ENCODE measurements at regions not wholly inside any gene's neighbourhood (a gene's known extent, or its start where the extent isn't known, plus 50 kb on each side); places are given as distances from the start of the nearest gene placed in this dataset.
"Not testable (repeated sequence)": the region's sequence is repeated elsewhere in the genome, so short reads cannot be mapped to it uniquely, and the experiment has no call there.

DNA sequence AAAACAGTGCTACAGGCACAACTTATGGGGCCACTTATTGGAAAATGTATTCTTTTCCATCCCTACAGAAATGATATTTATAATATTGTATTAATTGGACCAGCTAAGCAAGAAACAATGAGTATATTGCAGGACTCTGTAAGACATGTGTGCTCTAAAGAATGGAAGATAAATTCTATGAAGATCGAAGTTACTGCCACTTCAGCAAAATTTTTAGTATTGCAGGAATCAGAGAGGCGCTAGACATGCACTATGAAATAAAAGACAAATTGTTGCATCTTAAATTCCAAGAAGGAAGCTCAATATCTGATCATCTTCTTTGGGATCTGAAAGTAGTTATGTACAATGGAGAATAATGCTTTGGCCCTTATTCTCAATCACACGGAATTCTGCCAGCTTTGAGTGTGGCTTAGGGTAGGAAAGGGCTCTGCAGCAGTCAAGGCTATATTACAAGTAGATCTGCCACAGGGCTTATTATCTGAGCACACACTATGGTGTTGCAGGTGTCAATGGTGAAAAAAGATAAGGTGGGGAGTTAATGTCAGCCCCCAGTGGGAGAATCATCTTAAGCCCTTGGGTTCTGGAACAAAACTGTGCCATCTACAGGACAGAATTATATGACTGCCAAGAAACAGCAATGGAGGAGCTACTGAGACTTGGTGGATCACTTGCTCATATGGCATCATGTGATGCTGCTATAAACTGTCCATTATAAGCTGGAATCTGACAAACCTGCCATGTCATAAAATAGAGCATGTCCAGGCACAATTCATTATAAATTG lies 334.0 kb upstream of the NDST3 start:
- no peak for DNase-seq

DNA sequence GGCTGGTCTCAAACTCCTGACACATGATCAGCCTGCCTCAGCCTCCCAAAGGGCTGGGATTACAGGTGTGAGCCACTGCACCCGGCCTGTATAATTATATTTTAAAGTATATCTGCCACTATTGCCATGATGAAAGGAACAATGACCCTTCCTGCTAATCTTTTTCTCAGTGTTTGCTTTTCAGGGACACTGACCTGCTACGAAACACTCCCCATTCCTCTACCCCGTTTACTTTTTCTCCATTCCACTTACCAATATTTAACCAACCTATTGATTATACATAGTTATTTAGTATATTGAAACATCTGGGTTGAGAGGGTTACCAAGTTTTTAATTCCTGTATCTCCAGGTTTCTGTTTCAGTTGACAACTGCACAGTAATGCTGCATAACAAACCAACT lies 331.9 kb upstream of the NDST3 start:
- no peak for DNase-seq

DNA sequence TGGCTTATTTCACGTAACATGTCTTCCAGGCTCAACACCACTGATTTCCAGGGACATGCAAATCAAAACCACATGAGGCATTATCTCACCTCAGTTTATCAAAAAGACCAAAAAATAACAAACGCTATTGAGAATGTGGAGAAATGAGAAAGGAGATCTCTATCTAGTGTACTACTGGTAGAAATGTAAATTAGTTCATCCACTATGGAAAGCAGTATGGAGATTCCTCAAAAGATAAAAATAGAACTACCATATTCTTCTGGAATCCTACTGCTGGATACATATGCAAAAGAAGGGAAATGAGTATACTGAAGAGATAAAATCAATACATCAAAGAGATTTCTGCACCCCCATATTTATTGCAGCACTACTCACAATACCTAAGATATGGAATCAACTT lies 329.6 kb upstream of the NDST3 start:
- no peak for DNase-seq

DNA sequence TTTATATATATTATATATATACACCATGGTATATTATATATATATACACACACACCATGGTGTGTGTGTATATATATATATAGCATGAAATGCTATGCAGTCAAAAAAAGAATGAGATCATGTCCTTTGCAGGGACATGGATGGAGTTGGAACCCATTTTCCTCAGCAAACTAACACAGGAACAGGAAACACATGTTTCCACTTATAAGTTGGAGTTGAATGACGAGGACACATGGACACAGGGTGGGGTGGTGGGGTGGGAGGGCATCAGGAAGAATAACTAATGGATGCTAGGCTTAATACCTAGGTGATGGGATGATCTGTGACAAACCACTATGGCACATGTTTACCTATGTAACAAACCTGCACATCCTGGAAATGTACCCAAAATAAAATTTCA lies 293.6 kb upstream of the NDST3 start:
- DNase-seq: no peak

DNA sequence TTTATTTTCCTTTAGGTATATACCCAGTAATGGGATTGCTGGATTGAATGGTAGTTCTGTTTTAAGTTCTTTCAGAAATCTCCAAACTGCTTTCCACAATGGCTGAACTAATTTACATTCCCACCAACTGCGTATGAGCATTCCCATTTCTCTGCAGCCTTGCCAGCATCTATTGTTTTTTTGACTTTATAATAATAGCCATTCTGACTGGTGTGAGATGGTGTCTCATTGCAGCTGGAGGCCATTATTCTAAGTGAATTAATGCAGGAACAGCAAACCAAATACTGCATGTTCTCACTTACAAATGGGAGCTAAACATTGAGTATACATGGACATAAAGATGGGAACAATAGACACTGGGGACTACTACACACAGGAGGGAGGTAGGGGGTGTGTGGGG lies 288.9 kb upstream of the NDST3 start:
- not testable (repeated sequence) for DNase-seq

DNA sequence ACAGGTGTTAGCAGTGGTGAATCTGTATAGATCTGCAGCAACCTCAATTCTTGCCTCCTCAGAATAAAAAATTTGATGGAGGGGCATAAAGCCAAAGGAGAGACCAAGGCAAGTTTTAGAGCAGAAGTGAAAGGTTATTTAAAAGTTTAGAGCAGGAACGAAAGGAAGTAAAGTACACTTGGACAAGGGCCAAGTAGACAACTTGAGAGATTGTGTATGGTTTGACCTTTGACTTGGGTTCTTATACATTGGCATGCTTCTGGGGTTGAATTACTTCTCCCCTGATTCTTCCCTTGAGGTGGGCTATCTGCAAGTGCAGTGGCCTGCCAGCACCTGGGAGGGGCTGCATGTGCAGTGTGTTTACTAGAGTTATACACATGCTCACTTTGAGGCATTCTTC lies 278.8 kb upstream of the NDST3 start:
- no peak for DNase-seq

DNA sequence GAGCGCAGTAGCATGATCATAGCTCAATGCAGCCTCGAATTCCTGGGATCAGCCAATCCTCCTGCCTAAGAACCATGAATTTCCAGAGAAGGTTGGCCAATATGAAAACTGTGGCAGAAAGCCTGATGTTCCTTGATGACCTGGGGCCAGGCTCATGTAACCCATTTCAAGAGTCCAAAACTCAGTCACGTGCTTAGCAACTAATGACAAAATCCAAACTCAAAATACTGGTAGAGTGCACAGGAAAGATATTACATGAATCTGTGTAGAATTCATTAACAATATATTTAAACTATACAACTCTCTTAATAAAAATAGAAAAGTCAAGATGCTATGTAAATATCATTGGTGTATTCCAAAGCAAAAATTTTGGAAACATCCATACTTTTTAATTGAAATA lies 265.7 kb upstream of the NDST3 start:
- DNase-seq: no peak

DNA sequence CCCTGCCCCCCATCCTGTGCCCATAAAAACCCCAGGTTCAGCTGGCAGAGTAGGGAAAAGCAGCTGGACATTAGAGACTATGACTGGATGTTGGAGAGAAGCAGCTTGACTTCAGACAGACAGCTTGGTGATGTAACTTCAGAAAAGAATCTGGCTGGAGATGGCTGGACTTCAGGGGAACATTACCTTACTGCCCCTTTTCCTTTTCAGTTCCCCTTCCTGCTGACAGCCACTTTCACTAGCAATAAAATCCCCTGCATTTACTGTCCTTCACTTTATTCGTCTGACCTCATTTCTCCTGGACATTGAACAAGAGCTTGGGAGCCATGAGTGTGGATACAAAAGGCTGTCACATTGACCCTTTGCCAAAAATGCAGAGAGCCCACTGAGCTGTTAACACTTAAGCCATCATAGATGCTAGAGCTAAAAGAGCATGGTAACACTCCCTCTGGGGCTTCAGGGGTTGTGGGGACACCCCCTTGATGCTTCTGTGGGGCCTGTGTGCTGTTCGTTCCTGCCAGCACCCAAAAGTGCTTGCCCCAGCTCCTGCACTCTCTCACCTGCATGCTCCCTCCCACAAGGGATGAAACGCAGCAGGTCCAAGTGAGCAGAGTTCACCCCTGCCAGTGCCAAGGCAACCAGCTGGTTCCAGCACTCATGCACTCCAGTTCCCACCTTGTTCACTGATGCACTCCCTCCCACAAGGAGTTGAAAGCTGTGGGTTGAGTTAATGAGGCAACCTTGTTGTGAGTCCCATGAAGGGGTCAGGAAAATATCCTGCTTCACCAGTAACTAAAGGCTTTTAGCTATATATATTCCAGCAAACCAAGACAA lies 263.8 kb upstream of the NDST3 start:
- DNase-seq: no peak

DNA sequence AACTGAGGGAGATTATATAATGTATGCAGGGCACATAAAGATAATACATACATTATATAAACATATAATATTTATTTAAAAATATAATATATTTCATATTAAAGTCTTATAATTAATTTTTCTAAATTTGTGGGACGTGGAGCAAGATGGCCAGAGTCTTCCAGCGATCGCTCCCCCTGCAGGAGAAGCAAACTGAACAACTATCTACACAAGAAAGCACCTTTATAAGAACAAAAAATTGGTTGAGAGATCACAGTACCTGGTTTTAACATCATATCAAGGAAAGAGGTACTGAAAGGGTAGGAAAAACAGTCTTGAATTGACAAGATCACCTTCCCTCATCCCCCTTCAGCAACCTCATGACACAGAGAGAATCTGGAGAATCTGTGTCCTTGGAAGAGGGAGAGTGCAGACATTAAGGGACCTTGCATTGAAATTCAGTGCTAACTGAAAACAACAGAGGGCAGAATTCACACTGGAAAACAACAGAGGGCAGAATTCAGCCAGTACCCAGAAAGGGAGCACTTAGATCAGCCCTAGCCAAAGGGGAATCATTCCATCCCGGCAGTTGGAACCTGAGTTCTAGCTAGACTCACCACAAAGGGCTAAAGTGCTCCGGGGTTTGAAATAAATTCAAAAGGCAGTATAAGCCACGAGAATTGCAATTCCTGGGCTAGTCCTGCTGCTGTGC lies 262.5 kb upstream of the NDST3 start:
- no peak for DNase-seq

DNA sequence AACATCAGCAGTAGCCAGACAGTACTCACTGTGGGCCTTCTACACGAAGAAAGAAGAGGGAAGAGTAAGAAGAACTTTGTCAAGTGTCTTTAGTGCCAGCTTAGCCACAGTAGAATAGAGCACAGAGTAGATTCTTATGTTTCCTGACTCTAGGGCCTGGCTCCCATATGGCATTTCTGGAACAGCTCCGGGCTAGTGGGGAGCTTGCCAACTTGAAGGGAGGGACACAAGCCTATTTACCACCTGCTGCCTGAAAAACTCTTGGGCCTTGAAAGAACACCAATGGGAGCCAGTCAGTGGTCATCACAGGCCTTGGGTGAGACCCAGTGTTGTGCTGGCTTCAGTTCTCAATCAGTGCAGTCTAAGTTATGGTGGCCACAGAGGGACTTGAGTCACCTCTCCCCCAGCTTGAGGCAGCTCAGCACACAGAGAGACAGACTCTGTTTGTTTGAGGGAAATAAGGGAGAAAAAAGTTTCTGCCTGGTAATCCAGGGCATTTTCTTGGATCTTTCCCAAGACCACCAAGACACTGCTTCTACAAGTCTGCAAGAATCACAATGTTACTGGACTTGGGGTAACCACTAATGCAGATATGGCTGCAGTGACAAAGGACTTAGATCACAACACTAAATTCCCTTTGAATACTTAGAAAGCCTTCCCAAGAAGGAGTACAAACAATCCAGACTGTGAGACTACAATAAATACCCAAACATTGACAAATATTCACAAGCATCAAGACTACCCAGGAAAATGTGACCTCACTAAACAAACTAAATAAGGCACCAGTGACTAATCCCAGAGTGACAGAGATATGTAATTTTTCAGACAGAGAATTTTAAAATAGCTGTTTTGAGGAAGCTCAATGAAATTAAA lies 261.0 kb upstream of the NDST3 start:
- DNase-seq: no peak

DNA sequence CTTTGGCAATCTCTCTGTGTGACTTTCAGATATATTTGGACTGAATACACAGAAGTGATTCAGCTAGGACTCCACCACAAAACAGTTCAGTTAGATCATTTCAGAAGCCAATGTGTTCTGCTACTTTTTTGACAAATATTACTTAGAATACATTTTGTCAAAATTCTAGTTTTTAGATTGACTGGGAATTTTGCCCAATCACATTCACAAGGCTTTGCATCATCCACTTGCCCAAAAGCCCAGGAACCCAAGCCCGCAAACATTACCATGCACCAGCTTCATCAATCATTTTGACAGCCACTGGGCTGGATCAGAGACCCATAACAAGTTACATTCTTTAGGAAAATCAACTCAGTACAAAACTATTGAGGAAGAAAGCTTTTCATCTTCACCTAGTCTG lies 256.6 kb upstream of the NDST3 start:
- DNase-seq: no peak

DNA sequence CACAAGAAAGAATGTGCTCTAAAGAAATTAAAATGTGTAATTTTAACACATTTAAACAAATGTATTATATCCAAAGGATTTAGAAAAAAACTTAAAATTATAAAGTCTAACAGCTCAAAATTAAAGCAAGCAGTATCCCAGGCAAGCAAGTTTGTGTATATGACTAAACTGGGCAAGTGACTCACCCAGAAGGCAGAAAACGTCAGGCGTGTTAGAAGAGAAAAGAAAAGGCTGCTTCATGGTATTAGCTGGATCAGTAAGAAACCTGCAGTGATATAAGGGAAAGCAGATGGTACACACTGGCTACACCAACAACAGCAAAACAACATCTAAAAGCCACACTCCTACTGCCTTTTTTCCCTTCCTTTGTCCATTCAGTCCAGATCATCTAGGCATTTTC lies 250.6 kb upstream of the NDST3 start:
- no peak for DNase-seq

DNA sequence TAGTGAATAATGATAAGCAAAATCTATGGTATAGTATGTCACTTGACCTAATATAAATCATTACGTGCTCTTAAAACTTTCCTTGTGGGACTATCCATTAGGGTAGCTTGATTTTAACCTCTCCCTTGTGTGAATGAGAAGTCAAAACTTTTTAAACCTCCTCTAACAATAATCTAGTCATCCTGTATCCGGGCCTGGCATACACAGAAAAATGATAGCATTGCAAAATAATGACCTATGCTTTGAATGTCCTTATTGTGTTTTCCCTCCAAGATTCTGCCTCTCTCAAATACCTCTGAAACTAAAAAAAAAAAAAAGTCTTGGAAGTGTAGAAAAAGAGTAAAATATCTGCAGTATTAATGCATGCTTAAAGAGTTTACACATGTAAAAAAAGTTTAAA lies 250.0 kb upstream of the NDST3 start:
- DNase-seq: no peak

DNA sequence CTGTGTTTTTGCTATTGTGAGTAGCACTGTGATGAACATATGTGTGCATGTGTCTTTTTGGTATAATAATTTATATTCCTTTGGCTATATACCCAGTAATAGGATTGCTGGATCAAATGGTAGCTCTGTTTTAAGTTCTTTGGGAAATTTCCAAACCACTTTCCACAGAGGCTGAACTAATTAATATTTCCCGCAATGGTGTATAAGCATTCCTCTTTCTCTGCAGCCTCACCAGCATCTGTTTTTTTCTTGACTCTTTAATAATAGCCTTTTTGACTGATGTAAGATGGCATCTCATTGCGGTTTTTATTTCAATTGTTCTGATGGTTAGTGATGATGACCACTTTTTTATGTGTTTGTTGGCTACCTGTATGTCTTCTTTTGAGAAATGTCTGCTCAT lies 247.7 kb upstream of the NDST3 start:
- no peak for DNase-seq

DNA sequence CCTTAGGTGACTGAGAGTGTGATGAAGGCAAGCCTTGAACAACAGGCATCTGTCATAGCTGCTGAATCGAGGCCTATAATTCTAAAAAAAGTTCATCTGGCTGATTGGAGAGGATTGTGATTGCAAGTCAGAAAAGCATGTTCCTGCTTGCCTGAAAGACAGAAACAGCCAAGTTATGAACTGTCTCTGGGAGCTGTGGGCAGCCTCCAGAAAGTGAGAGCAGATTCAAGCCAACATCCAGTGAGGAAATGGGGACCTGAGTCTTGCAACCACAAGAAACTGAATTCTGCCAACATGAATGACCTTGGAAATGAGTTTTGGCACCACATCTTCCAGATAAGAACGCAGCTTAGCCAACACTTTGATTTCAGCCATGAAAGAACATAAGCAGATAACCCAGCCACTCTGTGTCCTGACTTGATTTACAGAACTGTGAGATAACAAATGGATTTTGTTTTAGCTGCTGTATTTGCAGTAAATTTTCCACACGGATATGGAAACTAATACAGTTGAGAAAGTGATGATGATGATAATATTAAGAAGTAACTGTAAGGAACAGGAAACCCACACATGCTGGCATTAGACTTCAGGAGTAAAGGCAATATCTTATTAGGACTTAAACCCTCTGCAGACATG lies 240.3 kb upstream of the NDST3 start:
- DNase-seq: no peak

DNA sequence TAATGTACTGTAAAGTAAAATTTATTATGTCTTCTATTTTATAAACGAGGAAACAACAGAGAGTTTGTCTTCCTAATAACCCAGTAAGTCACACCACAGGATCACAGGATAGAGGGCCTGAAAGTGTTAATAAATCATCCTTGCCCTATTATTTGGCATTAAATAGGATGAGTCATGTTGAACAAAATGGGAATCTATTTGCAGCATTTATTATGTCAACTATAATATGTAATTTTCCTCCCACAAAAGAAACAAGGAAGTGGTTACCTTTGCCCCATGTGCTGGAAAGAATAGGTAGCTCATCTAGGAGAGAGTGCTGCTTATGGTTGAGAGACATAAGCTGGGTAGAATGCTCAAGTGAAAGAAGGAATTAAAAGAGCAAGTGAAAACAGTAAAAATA lies 237.6 kb upstream of the NDST3 start:
- DNase-seq: no peak

DNA sequence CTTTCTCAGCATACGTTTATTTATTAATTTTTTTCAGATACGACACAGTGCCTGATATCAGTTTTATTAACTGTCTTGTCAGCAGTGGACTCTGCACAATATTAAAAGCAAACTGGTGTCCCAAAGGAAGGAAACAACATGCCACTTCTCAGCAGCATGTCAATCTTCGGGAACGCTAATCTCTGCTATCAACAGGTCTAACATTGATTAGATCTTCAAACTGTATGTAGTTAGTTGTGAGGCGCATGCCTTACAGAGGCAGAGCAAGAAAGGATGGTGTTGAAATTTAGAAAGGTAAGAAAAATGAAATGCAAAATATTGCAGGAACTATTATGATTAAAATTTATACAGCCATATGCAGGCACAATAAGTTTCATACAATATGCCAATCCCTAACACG lies 233.7 kb upstream of the NDST3 start:
- DNase-seq: no peak

DNA sequence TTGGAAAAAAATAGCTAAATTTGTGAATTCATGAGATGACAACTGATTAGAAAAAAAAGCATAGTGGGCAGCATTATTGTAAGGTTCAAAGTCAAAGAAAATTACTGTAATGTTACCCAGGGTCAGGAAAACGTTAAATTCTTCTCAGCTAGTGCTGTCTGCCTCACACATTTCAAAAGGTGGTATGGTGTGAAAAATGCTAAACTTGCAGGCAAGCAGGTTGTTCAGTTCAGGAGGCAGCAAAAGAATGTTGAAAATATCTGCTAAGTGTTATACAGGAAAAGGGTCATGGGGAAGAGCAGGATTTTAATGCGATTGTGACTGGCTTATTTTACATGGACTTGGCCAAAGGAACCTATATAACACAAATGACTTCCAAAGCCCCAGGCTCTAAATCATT lies 232.5 kb upstream of the NDST3 start:
- DNase-seq: no peak

DNA sequence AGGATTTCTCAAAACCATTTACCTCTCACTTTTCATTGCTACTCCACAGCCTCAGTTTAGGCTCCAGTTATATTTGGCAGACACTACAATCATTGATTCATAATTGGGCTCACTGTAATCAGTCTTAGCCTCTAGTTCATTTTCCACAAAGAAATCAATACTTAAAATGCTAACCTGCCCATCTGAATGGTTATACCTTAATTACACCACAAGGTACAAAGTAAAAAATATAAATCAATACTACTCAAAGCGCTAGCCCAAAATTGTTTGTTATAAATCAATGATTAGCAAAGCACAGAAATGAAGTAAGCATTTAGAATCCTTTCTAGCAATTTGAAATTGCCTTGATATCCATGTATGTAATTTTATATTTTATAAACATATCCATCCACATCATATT lies 222.6 kb upstream of the NDST3 start:
- no peak for DNase-seq

DNA sequence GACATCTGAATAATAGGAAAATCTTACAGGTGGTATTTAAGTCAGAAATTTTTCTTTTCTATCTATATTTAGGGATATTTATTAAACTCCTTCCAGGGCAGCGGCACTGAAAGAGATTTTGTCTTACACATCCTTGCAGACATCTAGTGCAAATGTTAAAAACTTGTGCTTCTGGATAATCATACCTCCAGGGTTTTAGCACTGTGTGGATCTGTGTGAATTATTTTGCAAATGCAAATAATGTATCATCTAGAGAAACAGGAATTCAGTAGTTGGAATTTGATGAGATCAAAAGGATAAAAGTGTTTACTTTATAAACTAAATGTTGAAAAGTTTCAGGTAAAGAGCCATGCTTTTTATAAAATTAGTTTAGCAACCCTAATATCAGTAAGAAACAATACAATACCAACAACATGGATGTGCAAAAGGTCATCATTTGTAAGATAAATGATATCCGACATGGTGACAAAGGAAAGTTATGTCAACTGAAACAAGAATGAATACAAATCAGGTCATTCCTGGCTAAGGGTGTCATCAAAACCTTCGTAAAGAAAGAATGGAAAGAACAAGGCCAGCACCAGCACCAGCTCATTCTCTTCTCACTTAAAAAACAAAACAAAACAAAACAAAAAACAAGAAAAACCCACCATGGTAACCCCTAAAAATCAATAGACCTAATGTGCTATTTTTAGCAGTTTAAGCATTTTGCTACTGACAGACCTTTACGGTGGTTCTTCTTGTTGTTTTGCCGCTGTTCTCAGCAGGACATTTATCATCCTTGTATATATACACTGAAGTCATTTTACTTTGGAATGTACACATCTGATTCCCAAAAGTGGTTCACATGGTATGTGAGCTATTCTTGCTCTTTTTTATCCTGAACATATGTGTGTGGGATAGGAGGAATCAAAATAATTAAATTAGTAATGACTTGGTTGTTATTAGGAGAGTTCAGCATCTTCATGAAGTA lies 219.7 kb upstream of the NDST3 start:
- DNase-seq: no peak

DNA sequence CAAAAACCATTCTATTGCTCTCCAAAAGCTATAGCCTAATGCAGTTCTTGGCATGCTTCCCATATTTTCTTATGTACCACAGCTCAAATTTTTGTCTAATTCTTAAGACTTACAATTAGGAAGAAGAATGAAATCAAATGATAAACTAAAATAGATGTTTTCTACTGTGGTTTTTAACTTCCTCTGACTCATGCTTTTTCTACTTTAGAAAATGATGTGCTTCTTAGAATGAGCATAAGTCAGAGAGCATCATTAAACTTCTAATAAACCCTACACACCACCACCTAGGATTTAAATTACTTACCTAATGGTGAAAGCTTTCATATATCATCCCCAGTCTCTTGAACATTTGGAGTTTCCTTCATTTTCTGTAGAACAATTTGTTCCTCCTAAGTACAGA lies 217.0 kb upstream of the NDST3 start:
- no peak for DNase-seq
